Bronchial epithelial cell (primary cell): ENCODE measurements at regions not wholly inside any gene's neighbourhood (a gene's known extent, or its start where the extent isn't known, plus 50 kb on each side); places are given as distances from the start of the nearest gene placed in this dataset.
A peak's percentile ranks its signal among the peaks of the same experiment; 100 is the strongest.

Experiments used
- DNase-seq: peaks from one replicate; pipeline ENCODE4 v3.0.0-alpha.2; 2010; ENCODE audit warnings: low read depth
- FAIRE-seq: peaks from 2 replicates; lab custom pipeline; 2011; peaks lifted over from hg19 to GRCh38; lab: Jason Lieb, UNC
- H3K27me3 ChIP-seq: 2 replicates; pipeline ENCODE4 v1.5.1; 2011; ENCODE audit warnings: low read length; ENCODE audit not compliant: control insufficient read depth, insufficient read depth
- H3K36me3 ChIP-seq: 2 replicates; pipeline ENCODE4 v1.5.1; 2011; ENCODE audit warnings: low read length; ENCODE audit not compliant: control insufficient read depth, insufficient read depth
- H3K4me3 ChIP-seq: 2 replicates; pipeline ENCODE4 v1.5.1; 2011; ENCODE audit warnings: mild to moderate bottlenecking, low read depth, low read length, control low read depth
- CTCF ChIP-seq: IDR thresholded peaks from 2 replicates; pipeline ENCODE4 v1.5.1; 2011; ENCODE audit warnings: mild to moderate bottlenecking, moderate library complexity, low read length, control low read depth, inconsistent platforms; ENCODE audit not compliant: insufficient read depth, severe bottlenecking

GRCh38 chr20:11852189-11852588, 65.5 kb upstream of the BTBD3 start:
- no peak for FAIRE-seq
- DNase-seq = peak; percentile 23
- H3K36me3 ChIP-seq = no peaks in the 10 kb centered on the region
- H3K27me3 ChIP-seq = no peaks in the 10 kb centered on the region
- no peak overlapping the region for H3K4me3 ChIP-seq
- no peak for TF ChIP-seq CTCF

GRCh38 chr20:11852811-11853210, 64.9 kb upstream of the BTBD3 start:
- DNase-seq = peak; percentile 63
- no peaks in the 10 kb centered on the region for H3K36me3 ChIP-seq
- H3K27me3 ChIP-seq = no peaks in the 10 kb centered on the region
- FAIRE-seq = no peak
- no peak overlapping the region for H3K4me3 ChIP-seq
- no peak for TF ChIP-seq CTCF

- Histone ChIP-seq H3K27me3 (no peaks in the 10 kb centered on the region), H3K4me3 (no peak overlapping the region), H3K36me3 (no peaks in the 10 kb centered on the region)
- peak; percentile 90 for DNase-seq
- no peak for FAIRE-seq
- no peak for TF ChIP-seq CTCF
These were observed 64.3 kb upstream of the BTBD3 start for GRCh38 chr20:11853359-11853758.

- FAIRE-seq = no peak
- no peaks in the 10 kb centered on the region for H3K27me3 ChIP-seq
- TF ChIP-seq CTCF = no peak
- DNase-seq = no peak
- H3K4me3 ChIP-seq = no peak overlapping the region
- no peaks in the 10 kb centered on the region for H3K36me3 ChIP-seq
These were observed 56.2 kb upstream of the BTBD3 start for GRCh38 chr20:11861479-11861878.

GRCh38 chr20:11867291-11867919, 50.3 kb upstream of the BTBD3 start:
- H3K36me3 ChIP-seq = no peaks in the 10 kb centered on the region
- DNase-seq = peak; percentile 76
- no peak for FAIRE-seq
- H3K27me3 ChIP-seq = no peaks in the 10 kb centered on the region
- H3K4me3 ChIP-seq = no peak overlapping the region
- no peak for TF ChIP-seq CTCF
